ENCODE measurements at regions not wholly inside any gene's neighbourhood (a gene's known extent, or its start where the extent isn't known, plus 50 kb on each side); places are given as distances from the start of the nearest gene placed in this dataset.

DNA sequence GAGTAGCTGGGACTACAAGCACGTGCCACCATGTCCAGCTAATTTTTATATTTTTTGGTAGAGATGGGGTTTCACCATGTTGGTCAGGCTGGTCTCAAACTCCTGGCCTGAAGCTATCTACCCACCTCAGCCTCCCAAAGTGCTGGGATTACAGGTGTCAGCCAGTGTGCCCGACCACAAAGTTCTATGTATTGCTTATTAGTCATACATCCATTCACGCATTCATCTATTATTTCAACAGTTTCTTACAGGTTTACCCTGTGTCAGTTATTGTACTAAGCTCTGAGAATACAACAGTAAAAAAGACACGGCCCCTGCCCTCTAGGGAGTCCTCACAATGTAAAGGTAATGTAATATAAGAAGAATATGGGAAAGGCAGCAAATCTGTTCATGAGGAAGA is 188.9 kb upstream of the BTG1 start:
- DNase-seq = no peak
- H3K4me2 ChIP-seq (ENCODE audit: low read depth, low read length) = no peak overlapping the region
- H2AFZ ChIP-seq (ENCODE audit: low read length) = no peak overlapping the region
- no peak overlapping the region for H3K9ac ChIP-seq (ENCODE audit: low read length)
- no peaks in the 10 kb centered on the region for H3K79me2 ChIP-seq (ENCODE audit: low read length)
- H3K9me3 ChIP-seq (replicated peaks; ENCODE audit: insufficient read depth, low read length) = no peaks in the 10 kb centered on the region
- TF ChIP-seq, protein P1, sequence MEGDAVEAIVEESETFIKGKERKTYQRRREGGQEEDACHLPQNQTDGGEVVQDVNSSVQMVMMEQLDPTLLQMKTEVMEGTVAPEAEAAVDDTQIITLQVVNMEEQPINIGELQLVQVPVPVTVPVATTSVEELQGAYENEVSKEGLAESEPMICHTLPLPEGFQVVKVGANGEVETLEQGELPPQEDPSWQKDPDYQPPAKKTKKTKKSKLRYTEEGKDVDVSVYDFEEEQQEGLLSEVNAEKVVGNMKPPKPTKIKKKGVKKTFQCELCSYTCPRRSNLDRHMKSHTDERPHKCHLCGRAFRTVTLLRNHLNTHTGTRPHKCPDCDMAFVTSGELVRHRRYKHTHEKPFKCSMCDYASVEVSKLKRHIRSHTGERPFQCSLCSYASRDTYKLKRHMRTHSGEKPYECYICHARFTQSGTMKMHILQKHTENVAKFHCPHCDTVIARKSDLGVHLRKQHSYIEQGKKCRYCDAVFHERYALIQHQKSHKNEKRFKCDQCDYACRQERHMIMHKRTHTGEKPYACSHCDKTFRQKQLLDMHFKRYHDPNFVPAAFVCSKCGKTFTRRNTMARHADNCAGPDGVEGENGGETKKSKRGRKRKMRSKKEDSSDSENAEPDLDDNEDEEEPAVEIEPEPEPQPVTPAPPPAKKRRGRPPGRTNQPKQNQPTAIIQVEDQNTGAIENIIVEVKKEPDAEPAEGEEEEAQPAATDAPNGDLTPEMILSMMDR (IDR thresholded peaks at IDR 0.05; ENCODE audit: low read length) = no peak
- TF ChIP-seq EZH2 (optimal IDR thresholded peaks at IDR 0.05; ENCODE audit: low read depth, low read length) (no peak), EZH2phosphoT487 (IDR thresholded peaks at IDR 0.05; ENCODE audit: low read length) (no peak)
- no peaks in the 10 kb centered on the region for H3K36me3 ChIP-seq (replicated peaks; ENCODE audit: insufficient read depth, low read length)
- no peaks in the 10 kb centered on the region for H4K20me1 ChIP-seq (ENCODE audit: insufficient read depth, low read length)
- H3K27ac ChIP-seq (ENCODE audit: low read length) = no peak overlapping the region
- H3K9me2 ChIP-seq (replicated peaks; ENCODE audit: insufficient read depth, low read length) = no peaks in the 10 kb centered on the region
- H3K4me1 ChIP-seq (ENCODE audit: low read length) = peaks cover 4% of the 10 kb centered on the region; the same call in 1 of the 2 replicates
- no peak overlapping the region for H3K4me3 ChIP-seq (ENCODE audit: low read length)
- H3K27me3 ChIP-seq (replicated peaks; ENCODE audit: insufficient read depth, low read length) = no peaks in the 10 kb centered on the region
- no peaks in the 10 kb centered on the region for H3F3A ChIP-seq (ENCODE audit: insufficient read depth, low read length)

DNA sequence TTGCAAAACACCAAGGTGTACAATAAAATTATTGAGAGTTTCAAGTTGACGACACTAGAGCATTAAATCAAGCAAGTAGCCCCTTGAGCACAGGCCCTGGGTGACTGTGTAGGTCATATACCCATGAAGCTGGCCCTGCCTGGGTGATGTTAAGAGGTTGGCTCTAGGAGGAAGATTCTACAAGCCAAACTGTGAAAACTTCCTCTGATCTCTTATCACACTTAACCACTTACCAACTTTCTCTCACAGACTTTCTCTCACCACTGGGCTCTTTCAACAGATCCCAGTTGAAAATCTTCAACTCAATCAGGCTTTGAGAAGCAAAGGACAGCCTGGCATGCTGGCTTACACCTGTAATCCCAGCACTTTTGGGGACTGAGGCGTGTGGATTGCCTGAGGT is 186.9 kb upstream of the BTG1 start:
- H3K9ac ChIP-seq (ENCODE audit: low read length) = no peak overlapping the region

GRCh38 chr12:92331383-92331782 is 185.7 kb upstream of the BTG1 start:
- no peak overlapping the region for H2AFZ ChIP-seq (ENCODE audit: low read length)

More for the DNA sequence above, 186.9 kb upstream of the BTG1 start:
- Histone ChIP-seq H3K36me3 (replicated peaks; ENCODE audit: insufficient read depth, low read length) (no peaks in the 10 kb centered on the region), H3K9me2 (replicated peaks; ENCODE audit: insufficient read depth, low read length) (no peaks in the 10 kb centered on the region), H2AFZ (ENCODE audit: low read length) (no peak overlapping the region), H3K4me2 (ENCODE audit: low read depth, low read length) (no peak overlapping the region), H3K27ac (ENCODE audit: low read length) (no peak overlapping the region), H4K20me1 (ENCODE audit: insufficient read depth, low read length) (no peaks in the 10 kb centered on the region), H3K9me3 (replicated peaks; ENCODE audit: insufficient read depth, low read length) (no peaks in the 10 kb centered on the region), H3K79me2 (ENCODE audit: low read length) (no peaks in the 10 kb centered on the region), H3F3A (ENCODE audit: insufficient read depth, low read length) (no peaks in the 10 kb centered on the region), H3K4me1 (ENCODE audit: low read length) (peaks cover 4% of the 10 kb centered on the region; the same call in 1 of the 2 replicates), H3K4me3 (ENCODE audit: low read length) (no peak overlapping the region), H3K27me3 (replicated peaks; ENCODE audit: insufficient read depth, low read length) (no peaks in the 10 kb centered on the region)
- no peak for DNase-seq
- no peak for TF ChIP-seq EZH2 (optimal IDR thresholded peaks at IDR 0.05; ENCODE audit: low read depth, low read length)
- TF ChIP-seq, protein P1 (IDR thresholded peaks at IDR 0.05; ENCODE audit: low read length) = no peak
- no peak for TF ChIP-seq EZH2phosphoT487 (IDR thresholded peaks at IDR 0.05; ENCODE audit: low read length)

More at GRCh38 chr12:92331383-92331782, 185.7 kb upstream of the BTG1 start:
- H3K4me1 ChIP-seq (ENCODE audit: low read length) = peaks cover 4% of the 10 kb centered on the region; the same call in 1 of the 2 replicates
- no peaks in the 10 kb centered on the region for H3F3A ChIP-seq (ENCODE audit: insufficient read depth, low read length)
- TF ChIP-seq EZH2phosphoT487 (IDR thresholded peaks at IDR 0.05; ENCODE audit: low read length) (no peak), EZH2 (optimal IDR thresholded peaks at IDR 0.05; ENCODE audit: low read depth, low read length) (no peak)
- TF ChIP-seq, protein P1 (IDR thresholded peaks at IDR 0.05; ENCODE audit: low read length) = no peak
- H3K9me3 ChIP-seq (replicated peaks; ENCODE audit: insufficient read depth, low read length) = no peaks in the 10 kb centered on the region
- no peak overlapping the region for H3K9ac ChIP-seq (ENCODE audit: low read length)
- no peaks in the 10 kb centered on the region for H3K27me3 ChIP-seq (replicated peaks; ENCODE audit: insufficient read depth, low read length)
- H3K79me2 ChIP-seq (ENCODE audit: low read length) = no peaks in the 10 kb centered on the region
- no peak overlapping the region for H3K27ac ChIP-seq (ENCODE audit: low read length)
- no peaks in the 10 kb centered on the region for H3K36me3 ChIP-seq (replicated peaks; ENCODE audit: insufficient read depth, low read length)
- DNase-seq = no peak
- H3K9me2 ChIP-seq (replicated peaks; ENCODE audit: insufficient read depth, low read length) = no peaks in the 10 kb centered on the region
- H3K4me3 ChIP-seq (ENCODE audit: low read length) = no peak overlapping the region
- no peaks in the 10 kb centered on the region for H4K20me1 ChIP-seq (ENCODE audit: insufficient read depth, low read length)
- H3K4me2 ChIP-seq (ENCODE audit: low read depth, low read length) = no peak overlapping the region
